Erythroblast (primary cell): ENCODE measurements at regions not wholly inside any gene's neighbourhood (a gene's known extent, or its start where the extent isn't known, plus 50 kb on each side); places are given as distances from the start of the nearest gene placed in this dataset.

Experiments used
- GATA1 ChIP-seq: IDR thresholded peaks from 2 replicates; pipeline ENCODE4 v1.6.1; 2011; ENCODE audit warnings: low read depth, mild to moderate bottlenecking, control low read depth, low read length, moderate library complexity
- POLR2A ChIP-seq: IDR thresholded peaks from 2 replicates; pipeline ENCODE4 v1.6.1; 2011; ENCODE audit warnings: mild to moderate bottlenecking, low read length

DNA sequence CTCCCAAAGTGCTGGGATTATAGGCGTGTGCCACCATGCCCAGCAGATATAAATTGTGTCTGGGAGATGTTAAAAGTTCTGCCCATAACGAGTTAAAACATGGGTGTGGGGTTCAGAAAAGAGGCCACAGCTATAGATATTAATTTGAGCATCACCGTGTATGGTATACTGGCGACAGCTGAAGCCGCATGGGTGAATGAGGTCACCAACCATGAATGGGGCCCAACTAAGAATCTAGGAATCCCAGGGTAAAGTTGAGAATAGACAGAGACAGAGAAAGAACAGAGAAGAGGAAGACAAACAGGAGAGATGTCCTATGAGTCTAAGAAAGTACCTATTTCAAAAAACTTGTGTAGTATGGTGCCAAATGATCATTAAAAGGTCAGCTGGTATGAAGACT, 50.9 kb downstream of the ILRUN start:
- TF ChIP-seq POLR2A, result no peak
- no peak for TF ChIP-seq GATA1
